GM12878 (cell line): ENCODE measurements at regions not wholly inside any gene's neighbourhood (a gene's known extent, or its start where the extent isn't known, plus 50 kb on each side); places are given as distances from the start of the nearest gene placed in this dataset.

Source experiments
- ATAC-seq: fragments of 200-7000 bp; cut with Tn5 transposase; 3 replicates; pipeline ENCODE4 v1.9.1; 2020; ENCODE audit warnings: mild to moderate bottlenecking, moderate library complexity
- BruUV-seq: library from RNA; stranded (reverse); fragments of 400-500 nt; replicated peaks from 2 replicates; lab custom pipeline; 2021; lab: Mats Ljungman, UMichigan
- CTCF ChIA-PET: fragments of 300-600 bp; sonication (Branson Sonifier 250); formaldehyde crosslinking; extraction: SDS; loops from one replicate; lab custom pipeline; 2021; ENCODE audit warnings: inconsistent platforms; lab: Yijun Ruan, JAX
- POLR2A ChIA-PET: fragments of 350-600 bp; formaldehyde crosslinking; extraction: SDS; loops from one replicate; lab custom pipeline; 2021; ENCODE audit warnings: inconsistent platforms; lab: Charles Lee
- RAD21 ChIA-PET: fragments of 300-600 bp; sonication (Branson Sonifier 250); formaldehyde crosslinking; loops from one replicate; lab custom pipeline; 2023; ENCODE audit warnings: antibody characterized with exemption; ENCODE audit not compliant: unreplicated experiment; lab: Charles Lee
- SMC1A ChIA-PET: fragments of 300-600 bp; sonication (Branson Sonifier 250); formaldehyde crosslinking; loops from one replicate; lab custom pipeline; 2023; ENCODE audit not compliant: unreplicated experiment, uncharacterized antibody; lab: Charles Lee
- DNase-seq: peaks from one replicate; pipeline ENCODE4 v3.0.0-alpha.2; 2011; ENCODE audit warnings: low read depth, low spot score
- FAIRE-seq: peaks from 3 replicates; lab custom pipeline; 2011; peaks lifted over from hg19 to GRCh38; lab: Jason Lieb, UNC
- H2AFZ ChIP-seq: 2 replicates; pipeline ENCODE4 v1.6.0; 2011; ENCODE audit warnings: low read depth, low read length, control low read depth; ENCODE audit not compliant: control insufficient read depth
- H3K27ac ChIP-seq: 2 replicates; pipeline ENCODE4 v1.5.1; 2011; ENCODE audit warnings: control low read depth; ENCODE audit not compliant: control insufficient read depth, insufficient read depth
- H3K27me3 ChIP-seq, 2 experiments: replicated peaks in 1 of 2; 2 replicates each; pipeline versions ENCODE4 v1.6.0 to v1.6.1; 2011; ENCODE audit warnings: low read length in 1 of 2; ENCODE audit not compliant: control insufficient read depth in 2 of 2, insufficient read depth in 2 of 2
- H3K36me3 ChIP-seq, 2 experiments: 2 replicates each; pipeline ENCODE4 v1.5.1; 2011; ENCODE audit warnings: low read length in 1 of 2; ENCODE audit not compliant: control insufficient read depth in 2 of 2, insufficient read depth in 2 of 2
- H3K4me1 ChIP-seq: 2 replicates; pipeline ENCODE4 v1.6.1; 2011; ENCODE audit warnings: mild to moderate bottlenecking, low read length, moderate library complexity, mixed read lengths; ENCODE audit not compliant: control insufficient read depth, insufficient read depth
- H3K4me2 ChIP-seq: 2 replicates; pipeline ENCODE4 v1.6.0; 2011; ENCODE audit warnings: control low read depth; ENCODE audit not compliant: control insufficient read depth, insufficient read depth
- H3K4me3 ChIP-seq: fragments of 200-600 bp; sonication (generic); 2 replicates; pipeline ENCODE4 v1.5.1; 2016
- H3K79me2 ChIP-seq: 2 replicates; pipeline ENCODE4 v1.6.0; 2011; ENCODE audit warnings: low read length; ENCODE audit not compliant: control insufficient read depth, insufficient read depth
- H3K9ac ChIP-seq: 2 replicates; pipeline ENCODE4 v1.8.0; 2011; ENCODE audit warnings: low read length, control low read depth, mixed read lengths; ENCODE audit not compliant: control insufficient read depth, insufficient read depth
- H3K9me3 ChIP-seq: replicated peaks from 3 replicates; pipeline ENCODE4 v1.5.1; 2011; ENCODE audit warnings: mild to moderate bottlenecking, low read length; ENCODE audit not compliant: control insufficient read depth, insufficient read depth
- H4K20me1 ChIP-seq: 2 replicates; pipeline ENCODE4 v1.6.0; 2011; ENCODE audit not compliant: control insufficient read depth, insufficient read depth
- CHD2 ChIP-seq: IDR thresholded peaks from 2 replicates; pipeline ENCODE4 v1.6.1; 2011; ENCODE audit warnings: low read depth, low read length, improper control_type of control experiment, borderline replicate concordance
- EED ChIP-seq: sonication (generic); IDR thresholded peaks from 2 replicates; pipeline ENCODE4 v1.6.1; 2016; ENCODE audit warnings: antibody characterized with exemption, low read depth
- ESRRA ChIP-seq: IDR thresholded peaks from 2 replicates; pipeline ENCODE4 v1.6.1; 2012; ENCODE audit warnings: mild to moderate bottlenecking, low read length, improper control_type of control experiment
- FOS ChIP-seq: IDR thresholded peaks from 3 replicates; pipeline ENCODE4 v1.6.1; 2011; ENCODE audit warnings: borderline replicate concordance; ENCODE audit not compliant: insufficient read length; ENCODE audit errors: extremely low read depth
- FOXM1 ChIP-seq: IDR thresholded peaks from 2 replicates; pipeline ENCODE4 v1.6.1; 2012; ENCODE audit warnings: low read depth, mild to moderate bottlenecking, inconsistent platforms, low read length, moderate library complexity
- GATAD2B ChIP-seq: fragments of 450-650 bp; conservative IDR thresholded peaks from 2 replicates; pipeline ENCODE4 v1.6.1; 2017; ENCODE audit warnings: low read depth, mild to moderate bottlenecking, moderate library complexity
- HDAC6 ChIP-seq: fragments of 200-600 bp; sonication (generic); IDR thresholded peaks from one replicate; pipeline ENCODE4 v1.8.0; 2017; ENCODE audit warnings: antibody characterized with exemption; ENCODE audit not compliant: unreplicated experiment
- HSF1 ChIP-seq: fragments of 150-350 bp; IDR thresholded peaks from 2 replicates; pipeline ENCODE4 v1.6.1; 2014; ENCODE audit warnings: mild to moderate bottlenecking, low read depth, low read length
- JUND ChIP-seq: IDR thresholded peaks from 2 replicates; pipeline ENCODE4 v1.6.1; 2012; ENCODE audit warnings: low read depth, mild to moderate bottlenecking, low read length, improper control_type of control experiment, moderate library complexity
- PAX5 ChIP-seq: IDR thresholded peaks from 2 replicates; pipeline ENCODE4 v1.6.1; 2011; ENCODE audit warnings: low read depth, low read length, borderline replicate concordance
- RBBP5 ChIP-seq: fragments of 200-600 bp; sonication (generic); conservative IDR thresholded peaks from 2 replicates; pipeline ENCODE4 v1.6.1; 2016
- SIN3A ChIP-seq: IDR thresholded peaks from 2 replicates; pipeline ENCODE4 v1.6.1; 2012; ENCODE audit warnings: low read depth, low read length, improper control_type of control experiment
- SIX5 ChIP-seq: IDR thresholded peaks from 2 replicates; pipeline ENCODE4 v1.6.1; 2011; ENCODE audit warnings: mild to moderate bottlenecking, low read depth, low read length, moderate library complexity; ENCODE audit not compliant: severe bottlenecking
- SP1 ChIP-seq: IDR thresholded peaks from one replicate; pipeline ENCODE4 v1.6.1; 2011; ENCODE audit warnings: low read depth, low read length
- SREBF1 ChIP-seq: IDR thresholded peaks from 2 replicates; pipeline ENCODE4 v1.6.1; 2012; ENCODE audit warnings: mild to moderate bottlenecking, low read length
- SUZ12 ChIP-seq: fragments of 200-600 bp; sonication (generic); IDR thresholded peaks from one replicate; pipeline ENCODE4 v1.6.1; 2018; ENCODE audit warnings: antibody characterized with exemption, mild to moderate bottlenecking; ENCODE audit not compliant: unreplicated experiment
- ZBTB11 ChIP-seq: fragments of 450-650 bp; formaldehyde crosslinking; IDR thresholded peaks from 2 replicates; pipeline ENCODE4 v1.5.0; 2022; ENCODE audit warnings: mild to moderate bottlenecking, missing genetic modification characterization
- WGBS: methylation state at CpG from one replicate; pipeline ENCODE4 v1.1.6; 2016; ENCODE audit warnings: low lambda C conversion rate; ENCODE audit not compliant: insufficient replicate concordance, insufficient coverage; ENCODE audit errors: missing lambda C conversion rate; 5-methylcytosine and 5-hydroxymethylcytosine counted together
- in situ Hi-C: fragments of 300-500 bp; cut with MboI; formaldehyde crosslinking; loops from 9 replicates; pipeline ENCODE4 v1.14.3; 2018; ENCODE audit warnings: mixed read lengths
- intact Hi-C: fragments of 100-400 bp; cut with micrococcal nuclease; formaldehyde crosslinking; loops from one replicate; pipeline ENCODE4 v1.14.2; 2022; ENCODE audit not compliant: unreplicated experiment

GRCh38 chr2:129393816-129394215 is 585.6 kb upstream of the RAB6C start:
- no peaks in the 10 kb centered on the region for H3K4me1 ChIP-seq
- H3K4me2 ChIP-seq: no peak overlapping the region
- no peaks in the 10 kb centered on the region for H3K79me2 ChIP-seq
- in situ Hi-C loops: no loop called here
- H3K36me3 ChIP-seq: no peaks in the 10 kb centered on the region
- H3K9ac ChIP-seq: no peak overlapping the region
- POLR2A ChIA-PET: no interaction called here
- no peak overlapping the region for H2AFZ ChIP-seq
- FAIRE-seq (no peak), DNase-seq (no peak), ATAC-seq (no peak)
- RAD21 ChIA-PET: no interaction called here
- no peak overlapping the region for H3K27ac ChIP-seq
- no peak overlapping the region for H3K4me3 ChIP-seq
- H3K9me3 ChIP-seq: no peaks in the 10 kb centered on the region
- no peaks in the 10 kb centered on the region for H4K20me1 ChIP-seq
- SMC1A ChIA-PET: interaction anchor here (1.0 kb wide), 1 partner anchor 15 kb away, joined by 3 read pairs; no protein-coding TSS in a partner anchor
- BruUV-seq: no TSS peak
- TF ChIP-seq SUZ12 (no peak), GATAD2B (no peak), PAX5 (no peak), ZBTB11 (CRISPR knock-in tag) (no peak), CHD2 (no peak), FOS (no peak), SIX5 (no peak), FOXM1 (no peak), SREBF1 (no peak), JUND (no peak), HSF1 (no peak), SP1 (no peak), HDAC6 (no peak), SIN3A (no peak), RBBP5 (no peak), EED (no peak), ESRRA (no peak)
- TF ChIP-seq, all 136 proteins: peak for 0
- H3K27me3 ChIP-seq: no peaks in the 10 kb centered on the region
- WGBS: 50% methylated on average over 2 of the region's 2 CpGs
- intact Hi-C loops: loop anchor here (10.0 kb wide), 1 partner anchor 319 kb away; no protein-coding TSS in a partner anchor
- CTCF ChIA-PET: no interaction called here
